NCI-H1092 (cell line): ENCODE measurements at regions not wholly inside any gene's neighbourhood (a gene's known extent, or its start where the extent isn't known, plus 50 kb on each side); places are given as distances from the start of the nearest gene placed in this dataset.
"Not testable (repeated sequence)": the region's sequence is repeated elsewhere in the genome, so short reads cannot be mapped to it uniquely, and the experiment has no call there.

Source experiments
- DNase-seq: peaks from one replicate; lab custom pipeline; 2025; lab: John Stamatoyannopoulos, UW

GRCh38 chr6:16947375-16948015, 154.4 kb upstream of the STMND1 start:
- no peak for DNase-seq

- no peak for DNase-seq
Observed at GRCh38 chr6:16944596-16944995, 157.3 kb upstream of the STMND1 start.

GRCh38 chr6:16939839-16940238, 162.0 kb upstream of the STMND1 start:
- no peak for DNase-seq

- DNase-seq, result no peak
Observed at GRCh38 chr6:16939351-16939750, 162.5 kb upstream of the STMND1 start.

GRCh38 chr6:16936893-16937292, 165.0 kb upstream of the STMND1 start:
- no peak for DNase-seq

GRCh38 chr6:16933961-16934360, 167.9 kb upstream of the STMND1 start:
- no peak for DNase-seq

- no peak for DNase-seq
Observed at GRCh38 chr6:16933532-16933931, 168.3 kb upstream of the STMND1 start.

GRCh38 chr6:16932920-16933319, 168.9 kb upstream of the STMND1 start:
- DNase-seq, result no peak

- not testable (repeated sequence) for DNase-seq
Observed at GRCh38 chr6:16931079-16931478, 169.8 kb upstream of the ATXN1 start.

- no peak for DNase-seq
Observed at GRCh38 chr6:16930432-16930831, 169.2 kb upstream of the ATXN1 start.

GRCh38 chr6:16929809-16930208, 168.5 kb upstream of the ATXN1 start:
- DNase-seq, result no peak

GRCh38 chr6:16928387-16928786, 167.1 kb upstream of the ATXN1 start:
- no peak for DNase-seq

GRCh38 chr6:16927205-16927604, 165.9 kb upstream of the ATXN1 start:
- DNase-seq, result no peak

- no peak for DNase-seq
Observed at GRCh38 chr6:16925461-16925860, 164.2 kb upstream of the ATXN1 start.

- DNase-seq, result no peak
Observed at GRCh38 chr6:16922282-16922681, 161.0 kb upstream of the ATXN1 start.

GRCh38 chr6:16921399-16922110, 160.3 kb upstream of the ATXN1 start:
- no peak for DNase-seq

GRCh38 chr6:16918586-16918985, 157.3 kb upstream of the ATXN1 start:
- DNase-seq, result no peak

GRCh38 chr6:16914184-16914583, 152.9 kb upstream of the ATXN1 start:
- DNase-seq, result no peak

GRCh38 chr6:16912756-16913155, 151.5 kb upstream of the ATXN1 start:
- DNase-seq, result no peak

GRCh38 chr6:16911088-16911487, 149.8 kb upstream of the ATXN1 start:
- DNase-seq, result no peak

- DNase-seq, result no peak
Observed at GRCh38 chr6:16909658-16910360, 148.5 kb upstream of the ATXN1 start.

GRCh38 chr6:16907991-16908390, 146.7 kb upstream of the ATXN1 start:
- DNase-seq, result no peak

GRCh38 chr6:16904957-16905356, 143.7 kb upstream of the ATXN1 start:
- DNase-seq, result no peak
